GM12878 (cell line): ENCODE measurements at regions not wholly inside any gene's neighbourhood (a gene's known extent, or its start where the extent isn't known, plus 50 kb on each side); places are given as distances from the start of the nearest gene placed in this dataset.

Source experiments
- ATAC-seq: fragments of 200-7000 bp; cut with Tn5 transposase; 3 replicates; pipeline ENCODE4 v1.9.1; 2020; ENCODE audit warnings: mild to moderate bottlenecking, moderate library complexity
- BruUV-seq: library from RNA; stranded (reverse); fragments of 400-500 nt; replicated peaks from 2 replicates; lab custom pipeline; 2021; lab: Mats Ljungman, UMichigan
- CTCF ChIA-PET: fragments of 300-600 bp; sonication (Branson Sonifier 250); formaldehyde crosslinking; extraction: SDS; loops from one replicate; lab custom pipeline; 2021; ENCODE audit warnings: inconsistent platforms; lab: Yijun Ruan, JAX
- POLR2A ChIA-PET: fragments of 350-600 bp; formaldehyde crosslinking; extraction: SDS; loops from one replicate; lab custom pipeline; 2021; ENCODE audit warnings: inconsistent platforms; lab: Charles Lee
- RAD21 ChIA-PET: fragments of 300-600 bp; sonication (Branson Sonifier 250); formaldehyde crosslinking; loops from one replicate; lab custom pipeline; 2023; ENCODE audit warnings: antibody characterized with exemption; ENCODE audit not compliant: unreplicated experiment; lab: Charles Lee
- SMC1A ChIA-PET: fragments of 300-600 bp; sonication (Branson Sonifier 250); formaldehyde crosslinking; loops from one replicate; lab custom pipeline; 2023; ENCODE audit not compliant: unreplicated experiment, uncharacterized antibody; lab: Charles Lee
- DNase-seq: peaks from one replicate; pipeline ENCODE4 v3.0.0-alpha.2; 2011; ENCODE audit warnings: low read depth, low spot score
- FAIRE-seq: peaks from 3 replicates; lab custom pipeline; 2011; peaks lifted over from hg19 to GRCh38; lab: Jason Lieb, UNC
- H2AFZ ChIP-seq: 2 replicates; pipeline ENCODE4 v1.6.0; 2011; ENCODE audit warnings: low read depth, low read length, control low read depth; ENCODE audit not compliant: control insufficient read depth
- H3K27ac ChIP-seq: 2 replicates; pipeline ENCODE4 v1.5.1; 2011; ENCODE audit warnings: control low read depth; ENCODE audit not compliant: control insufficient read depth, insufficient read depth
- H3K27me3 ChIP-seq, 2 experiments: replicated peaks in 1 of 2; 2 replicates each; pipeline versions ENCODE4 v1.6.0 to v1.6.1; 2011; ENCODE audit warnings: low read length in 1 of 2; ENCODE audit not compliant: control insufficient read depth in 2 of 2, insufficient read depth in 2 of 2
- H3K36me3 ChIP-seq, 2 experiments: 2 replicates each; pipeline ENCODE4 v1.5.1; 2011; ENCODE audit warnings: low read length in 1 of 2; ENCODE audit not compliant: control insufficient read depth in 2 of 2, insufficient read depth in 2 of 2
- H3K4me1 ChIP-seq: 2 replicates; pipeline ENCODE4 v1.6.1; 2011; ENCODE audit warnings: mild to moderate bottlenecking, low read length, moderate library complexity, mixed read lengths; ENCODE audit not compliant: control insufficient read depth, insufficient read depth
- H3K4me2 ChIP-seq: 2 replicates; pipeline ENCODE4 v1.6.0; 2011; ENCODE audit warnings: control low read depth; ENCODE audit not compliant: control insufficient read depth, insufficient read depth
- H3K4me3 ChIP-seq: fragments of 200-600 bp; sonication (generic); 2 replicates; pipeline ENCODE4 v1.5.1; 2016
- H3K79me2 ChIP-seq: 2 replicates; pipeline ENCODE4 v1.6.0; 2011; ENCODE audit warnings: low read length; ENCODE audit not compliant: control insufficient read depth, insufficient read depth
- H3K9ac ChIP-seq: 2 replicates; pipeline ENCODE4 v1.8.0; 2011; ENCODE audit warnings: low read length, control low read depth, mixed read lengths; ENCODE audit not compliant: control insufficient read depth, insufficient read depth
- H3K9me3 ChIP-seq: replicated peaks from 3 replicates; pipeline ENCODE4 v1.5.1; 2011; ENCODE audit warnings: mild to moderate bottlenecking, low read length; ENCODE audit not compliant: control insufficient read depth, insufficient read depth
- H4K20me1 ChIP-seq: 2 replicates; pipeline ENCODE4 v1.6.0; 2011; ENCODE audit not compliant: control insufficient read depth, insufficient read depth
- ASH2L ChIP-seq: fragments of 300-600, 200-600 bp; sonication (generic); IDR thresholded peaks from 2 replicates; pipeline ENCODE4 v1.6.1; 2017; ENCODE audit warnings: low read depth, mild to moderate bottlenecking, borderline replicate concordance
- HDGF ChIP-seq: fragments of 450-650 bp; IDR thresholded peaks from 2 replicates; pipeline ENCODE4 v1.6.1; 2016; ENCODE audit warnings: antibody characterized with exemption
- KAT2A ChIP-seq: conservative IDR thresholded peaks from 2 replicates; pipeline ENCODE4 v1.6.1; 2011; ENCODE audit warnings: low read depth, low read length; ENCODE audit not compliant: control insufficient read depth
- MEF2B ChIP-seq: fragments of 450-650 bp; IDR thresholded peaks from 2 replicates; pipeline ENCODE4 v1.6.1; 2018; ENCODE audit warnings: mild to moderate bottlenecking, moderate library complexity; ENCODE audit not compliant: partially characterized antibody, poor library complexity, severe bottlenecking
- MTA3 ChIP-seq: IDR thresholded peaks from 2 replicates; pipeline ENCODE4 v1.6.1; 2012; ENCODE audit warnings: low read length, inconsistent platforms, borderline replicate concordance
- POLR2A ChIP-seq: IDR thresholded peaks from 2 replicates; pipeline ENCODE4 v1.6.1; 2011; ENCODE audit warnings: low read depth, mild to moderate bottlenecking, low read length
- RELA ChIP-seq: fragments of 450-650 bp; IDR thresholded peaks from 2 replicates; pipeline ENCODE4 v1.8.0; 2014; ENCODE audit warnings: borderline replicate concordance; ENCODE audit not compliant: partially characterized antibody
- SMAD5 ChIP-seq: IDR thresholded peaks from 2 replicates; pipeline ENCODE4 v1.6.1; 2016; ENCODE audit warnings: antibody characterized with exemption, low read depth
- WGBS: methylation state at CpG from one replicate; pipeline ENCODE4 v1.1.6; 2016; ENCODE audit warnings: low lambda C conversion rate; ENCODE audit not compliant: insufficient replicate concordance, insufficient coverage; ENCODE audit errors: missing lambda C conversion rate; 5-methylcytosine and 5-hydroxymethylcytosine counted together
- in situ Hi-C: fragments of 300-500 bp; cut with MboI; formaldehyde crosslinking; loops from 9 replicates; pipeline ENCODE4 v1.14.3; 2018; ENCODE audit warnings: mixed read lengths
- intact Hi-C: fragments of 100-400 bp; cut with micrococcal nuclease; formaldehyde crosslinking; loops from one replicate; pipeline ENCODE4 v1.14.2; 2022; ENCODE audit not compliant: unreplicated experiment
- TF ChIP-seq, protein P1 (sequence below): fragments of 450-650 bp; conservative IDR thresholded peaks from 2 replicates; pipeline ENCODE4 v1.6.1; 2017; ENCODE audit warnings: mild to moderate bottlenecking, moderate library complexity

- ATAC-seq (no peak), DNase-seq (no peak), FAIRE-seq (no peak)
- in situ Hi-C loops: no loop called here
- ChIA-PET POLR2A (no interaction called here), RAD21 (no interaction called here), SMC1A (no interaction called here), CTCF (no interaction called here)
- Histone ChIP-seq H3K9ac (no peak overlapping the region), H3K27me3 (no peaks in the 10 kb centered on the region), H3K4me2 (no peak overlapping the region), H3K79me2 (no peaks in the 10 kb centered on the region), H4K20me1 (no peaks in the 10 kb centered on the region), H3K4me1 (no peaks in the 10 kb centered on the region), H3K36me3 (no peaks in the 10 kb centered on the region), H3K4me3 (no peak overlapping the region), H3K27ac (no peak overlapping the region), H2AFZ (no peak overlapping the region), H3K9me3 (no peaks in the 10 kb centered on the region; the same call in 2 of the 3 replicates)
- intact Hi-C loops: no loop called here
- no TSS peak for BruUV-seq
- 19% methylated on average over 18 of the region's 18 CpGs for WGBS
- no peak for TF ChIP-seq KAT2A
- no peak for TF ChIP-seq SMAD5
- TF ChIP-seq, protein P1, sequence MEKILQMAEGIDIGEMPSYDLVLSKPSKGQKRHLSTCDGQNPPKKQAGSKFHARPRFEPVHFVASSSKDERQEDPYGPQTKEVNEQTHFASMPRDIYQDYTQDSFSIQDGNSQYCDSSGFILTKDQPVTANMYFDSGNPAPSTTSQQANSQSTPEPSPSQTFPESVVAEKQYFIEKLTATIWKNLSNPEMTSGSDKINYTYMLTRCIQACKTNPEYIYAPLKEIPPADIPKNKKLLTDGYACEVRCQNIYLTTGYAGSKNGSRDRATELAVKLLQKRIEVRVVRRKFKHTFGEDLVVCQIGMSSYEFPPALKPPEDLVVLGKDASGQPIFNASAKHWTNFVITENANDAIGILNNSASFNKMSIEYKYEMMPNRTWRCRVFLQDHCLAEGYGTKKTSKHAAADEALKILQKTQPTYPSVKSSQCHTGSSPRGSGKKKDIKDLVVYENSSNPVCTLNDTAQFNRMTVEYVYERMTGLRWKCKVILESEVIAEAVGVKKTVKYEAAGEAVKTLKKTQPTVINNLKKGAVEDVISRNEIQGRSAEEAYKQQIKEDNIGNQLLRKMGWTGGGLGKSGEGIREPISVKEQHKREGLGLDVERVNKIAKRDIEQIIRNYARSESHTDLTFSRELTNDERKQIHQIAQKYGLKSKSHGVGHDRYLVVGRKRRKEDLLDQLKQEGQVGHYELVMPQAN: no peak
- TF ChIP-seq HDGF: no peak
- no peak for TF ChIP-seq RELA
- TF ChIP-seq MTA3: no peak
- no peak for TF ChIP-seq POLR2A
- no peak for TF ChIP-seq MEF2B
- no peak for TF ChIP-seq ASH2L
Observed at GRCh38 chr22:27270818-27271510, 530.6 kb downstream of the MN1 start.
